HepG2 (cell line): ENCODE measurements at regions not wholly inside any gene's neighbourhood (a gene's known extent, or its start where the extent isn't known, plus 50 kb on each side); places are given as distances from the start of the nearest gene placed in this dataset.

Experiments
- ATAC-seq: fragments of 200-7000 bp; cut with Tn5 transposase; 3 replicates; pipeline ENCODE4 v1.9.1; 2020; ENCODE audit warnings: mild to moderate bottlenecking, moderate library complexity
- BruUV-seq: library from RNA; stranded (reverse); fragments of 400-500 nt; replicated peaks from 2 replicates; lab custom pipeline; 2021; lab: Mats Ljungman, UMichigan
- CTCF ChIA-PET: fragments of 300-600 bp; formaldehyde crosslinking; extraction: SDS; loops from one replicate; lab custom pipeline; 2021; ENCODE audit warnings: low total read pairs, inconsistent platforms, low intra/inter-chr PET ratio; lab: Yijun Ruan, JAX
- POLR2A ChIA-PET: fragments of 350-600 bp; sonication (Branson Sonifier 250); formaldehyde crosslinking; loops from one replicate; lab custom pipeline; 2020; ENCODE audit warnings: antibody characterized with exemption, inconsistent platforms; lab: Yijun Ruan, JAX
- DNase-seq: peaks from one replicate; pipeline ENCODE4 v3.0.0-alpha.2; 2015; ENCODE audit warnings: low spot score
- FAIRE-seq: peaks from 3 replicates; lab custom pipeline; 2011; peaks lifted over from hg19 to GRCh38; lab: Jason Lieb, UNC
- H2AFZ ChIP-seq: one replicate; pipeline ENCODE4 v1.6.1; 2011; ENCODE audit warnings: low read length, inconsistent platforms
- H3K27ac ChIP-seq: fragments of 300-600 bp; 3 replicates; pipeline ENCODE4 v1.8.0; 2011; ENCODE audit warnings: mixed run types, mild to moderate bottlenecking, mixed read lengths, low read length, inconsistent platforms; ENCODE audit not compliant: insufficient read depth; ENCODE audit errors: extremely low read length
- H3K27me3 ChIP-seq, 2 experiments: fragments of 200-600 bp in 1 of 2; 2 replicates in 1 of 2; 3 replicates in 1 of 2; pipeline versions ENCODE4 v1.6.0 to v1.8.0; 2011; ENCODE audit warnings: low read length in 2 of 2, mild to moderate bottlenecking in 2 of 2, moderate library complexity in 2 of 2, inconsistent platforms in 1 of 2; ENCODE audit not compliant: insufficient read depth in 2 of 2, control insufficient read depth in 1 of 2
- H3K36me3 ChIP-seq, 2 experiments: fragments of 200-600 bp in 1 of 2; replicated peaks in 1 of 2; 2 replicates in 1 of 2; 3 replicates in 1 of 2; pipeline versions ENCODE4 v1.5.1 to v1.8.0; 2011; ENCODE audit warnings: low read length in 2 of 2, inconsistent platforms in 1 of 2; ENCODE audit not compliant: insufficient read depth in 2 of 2, control insufficient read depth in 1 of 2
- H3K4me1 ChIP-seq: 2 replicates; pipeline ENCODE4 v1.5.1; 2012; ENCODE audit warnings: low read length, inconsistent platforms; ENCODE audit not compliant: insufficient read depth
- H3K4me2 ChIP-seq: 2 replicates; pipeline ENCODE4 v1.6.0; 2011; ENCODE audit warnings: low read depth, low read length, inconsistent platforms
- H3K4me3 ChIP-seq, 3 experiments: fragments of 200-600 bp in 1 of 3; sonication (generic), shearing (Covaris generic) in 1 of 3; replicated peaks in 1 of 3; 2 replicates each; pipeline ENCODE4 v1.5.1; 2011 to 2016; ENCODE audit warnings: low read length in 3 of 3, inconsistent platforms in 2 of 3, low read depth in 2 of 3, mild to moderate bottlenecking in 2 of 3, control low read depth in 1 of 3, mixed read lengths in 1 of 3; ENCODE audit not compliant: insufficient read depth in 1 of 3
- H3K79me2 ChIP-seq: one replicate; pipeline ENCODE4 v1.6.1; 2011; ENCODE audit warnings: low read length, inconsistent platforms; ENCODE audit not compliant: insufficient read depth
- H3K9ac ChIP-seq: 2 replicates; pipeline ENCODE4 v1.6.0; 2011; ENCODE audit warnings: mild to moderate bottlenecking, low read depth, low read length, inconsistent platforms; ENCODE audit not compliant: insufficient read depth
- H3K9me3 ChIP-seq: 2 replicates; pipeline ENCODE4 v1.5.1; 2012; ENCODE audit warnings: mild to moderate bottlenecking, low read length
- H4K20me1 ChIP-seq: 2 replicates; pipeline ENCODE4 v1.6.0; 2011; ENCODE audit warnings: inconsistent platforms, mild to moderate bottlenecking, low read length, moderate library complexity; ENCODE audit not compliant: insufficient read depth
- ADNP ChIP-seq: sonication (generic); formaldehyde crosslinking; IDR thresholded peaks from 2 replicates; pipeline ENCODE4 v1.4.0; 2020; ENCODE audit warnings: missing genetic modification reagents
- DDIT3 ChIP-seq: sonication (generic); formaldehyde crosslinking; IDR thresholded peaks from 2 replicates; pipeline ENCODE4 v1.4.0; 2020; ENCODE audit warnings: mild to moderate bottlenecking, missing genetic modification reagents
- GTF2F1 ChIP-seq: fragments of 150-350 bp; IDR thresholded peaks from 2 replicates; pipeline ENCODE4 v1.6.1; 2014; ENCODE audit warnings: low read length
- MAFF ChIP-seq: IDR thresholded peaks from 2 replicates; pipeline ENCODE4 v1.6.1; 2011; ENCODE audit warnings: low read depth, low read length, improper control_type of control experiment
- PAX8 ChIP-seq: sonication (generic); formaldehyde crosslinking; IDR thresholded peaks from 2 replicates; pipeline ENCODE4 v1.8.0; 2022; ENCODE audit warnings: mild to moderate bottlenecking, missing genetic modification reagents, borderline replicate concordance
- SNAPC4 ChIP-seq: sonication (generic); formaldehyde crosslinking; IDR thresholded peaks from 2 replicates; pipeline ENCODE4 v1.4.0; 2020; ENCODE audit warnings: mild to moderate bottlenecking, missing genetic modification reagents
- TIGD3 ChIP-seq: sonication (generic); formaldehyde crosslinking; IDR thresholded peaks from 2 replicates; pipeline ENCODE4 v1.5.1; 2020; ENCODE audit warnings: mild to moderate bottlenecking, missing genetic modification reagents, borderline replicate concordance
- ZFP82 ChIP-seq: sonication (generic); formaldehyde crosslinking; IDR thresholded peaks from 2 replicates; pipeline ENCODE4 v1.5.1; 2020; ENCODE audit warnings: mild to moderate bottlenecking, missing genetic modification reagents, borderline replicate concordance
- ZFX ChIP-seq: sonication (generic); formaldehyde crosslinking; IDR thresholded peaks from 2 replicates; pipeline ENCODE4 v1.4.0; 2020; ENCODE audit warnings: mild to moderate bottlenecking, low read depth, missing genetic modification reagents, moderate library complexity
- ZNF775 ChIP-seq: sonication (generic); formaldehyde crosslinking; IDR thresholded peaks from 2 replicates; pipeline ENCODE4 v1.4.0; 2020; ENCODE audit warnings: missing genetic modification reagents, mild to moderate bottlenecking, moderate library complexity, borderline replicate concordance
- ZNF792 ChIP-seq: IDR thresholded peaks from 2 replicates; pipeline ENCODE4 v1.6.1; 2016
- in situ Hi-C: cut with HindIII; loops from 2 replicates; pipeline ENCODE4 v1.10.0; 2017; ENCODE audit warnings: low pct_unique_long_range_greater_than_20kb; ENCODE audit not compliant: extremely low pct_ligation_motif_present
- intact Hi-C: fragments of 100-400 bp; cut with micrococcal nuclease; formaldehyde crosslinking; loops from one replicate; pipeline ENCODE4 v1.10.0; 2022; ENCODE audit not compliant: unreplicated experiment
- TF ChIP-seq, protein P1 (sequence below): sonication (generic); formaldehyde crosslinking; IDR thresholded peaks from 2 replicates; pipeline ENCODE4 v1.5.1; 2020; ENCODE audit warnings: mild to moderate bottlenecking, moderate library complexity, missing genetic modification reagents
- TF ChIP-seq, protein P2 (sequence below): sonication (generic); formaldehyde crosslinking; IDR thresholded peaks from 2 replicates; pipeline ENCODE4 v1.4.0; 2020; ENCODE audit warnings: mild to moderate bottlenecking, low read depth, missing genetic modification reagents

DNA sequence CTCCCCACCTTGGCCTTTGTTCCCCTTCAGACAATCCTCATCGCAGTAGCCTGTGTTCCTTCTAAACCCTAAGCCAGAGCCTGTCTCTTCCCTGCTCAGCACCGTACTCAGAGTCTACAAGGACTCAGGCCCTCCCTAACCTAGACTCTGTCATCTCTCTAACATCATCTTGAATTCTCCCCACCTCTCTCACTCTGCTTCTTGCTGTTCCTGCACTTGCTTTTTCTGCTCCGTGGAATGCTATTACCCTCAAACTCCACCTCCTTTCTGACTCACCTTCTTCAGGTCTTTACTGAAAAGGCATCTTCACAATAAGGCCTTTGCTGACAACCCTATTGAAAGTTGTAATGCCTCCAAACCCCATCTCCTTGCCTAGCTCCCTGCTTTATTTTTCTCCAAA is 141.0 kb downstream of the DKK1 start (continued):
- TF ChIP-seq, protein P1, sequence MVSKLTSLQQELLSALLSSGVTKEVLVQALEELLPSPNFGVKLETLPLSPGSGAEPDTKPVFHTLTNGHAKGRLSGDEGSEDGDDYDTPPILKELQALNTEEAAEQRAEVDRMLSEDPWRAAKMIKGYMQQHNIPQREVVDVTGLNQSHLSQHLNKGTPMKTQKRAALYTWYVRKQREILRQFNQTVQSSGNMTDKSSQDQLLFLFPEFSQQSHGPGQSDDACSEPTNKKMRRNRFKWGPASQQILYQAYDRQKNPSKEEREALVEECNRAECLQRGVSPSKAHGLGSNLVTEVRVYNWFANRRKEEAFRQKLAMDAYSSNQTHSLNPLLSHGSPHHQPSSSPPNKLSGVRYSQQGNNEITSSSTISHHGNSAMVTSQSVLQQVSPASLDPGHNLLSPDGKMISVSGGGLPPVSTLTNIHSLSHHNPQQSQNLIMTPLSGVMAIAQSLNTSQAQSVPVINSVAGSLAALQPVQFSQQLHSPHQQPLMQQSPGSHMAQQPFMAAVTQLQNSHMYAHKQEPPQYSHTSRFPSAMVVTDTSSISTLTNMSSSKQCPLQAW: no peak
- no peak for TF ChIP-seq MAFF

- no peak overlapping the region for H2AFZ ChIP-seq
- no peak overlapping the region for H3K27ac ChIP-seq
- no peak overlapping the region for H3K9ac ChIP-seq
- H3K4me1 ChIP-seq: no peaks in the 10 kb centered on the region
- in situ Hi-C loops: no loop called here
- FAIRE-seq: peak; percentile 40
- CTCF ChIA-PET: no interaction called here
- TF ChIP-seq, protein P2, sequence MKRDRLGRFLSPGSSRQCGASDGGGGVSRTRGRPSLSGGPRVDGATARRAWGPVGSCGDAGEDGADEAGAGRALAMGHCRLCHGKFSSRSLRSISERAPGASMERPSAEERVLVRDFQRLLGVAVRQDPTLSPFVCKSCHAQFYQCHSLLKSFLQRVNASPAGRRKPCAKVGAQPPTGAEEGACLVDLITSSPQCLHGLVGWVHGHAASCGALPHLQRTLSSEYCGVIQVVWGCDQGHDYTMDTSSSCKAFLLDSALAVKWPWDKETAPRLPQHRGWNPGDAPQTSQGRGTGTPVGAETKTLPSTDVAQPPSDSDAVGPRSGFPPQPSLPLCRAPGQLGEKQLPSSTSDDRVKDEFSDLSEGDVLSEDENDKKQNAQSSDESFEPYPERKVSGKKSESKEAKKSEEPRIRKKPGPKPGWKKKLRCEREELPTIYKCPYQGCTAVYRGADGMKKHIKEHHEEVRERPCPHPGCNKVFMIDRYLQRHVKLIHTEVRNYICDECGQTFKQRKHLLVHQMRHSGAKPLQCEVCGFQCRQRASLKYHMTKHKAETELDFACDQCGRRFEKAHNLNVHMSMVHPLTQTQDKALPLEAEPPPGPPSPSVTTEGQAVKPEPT (CRISPR knock-in tag): no peak
- TF ChIP-seq TIGD3 (no peak), GTF2F1 (no peak), ZFX (no peak), ZFP82 (CRISPR knock-in tag) (no peak), DDIT3 (CRISPR knock-in tag) (no peak), SNAPC4 (CRISPR knock-in tag) (no peak), ZNF775 (CRISPR knock-in tag) (no peak), PAX8 (CRISPR knock-in tag) (no peak), ZNF792 (CRISPR knock-in tag) (no peak), ADNP (CRISPR knock-in tag) (no peak)
- TF ChIP-seq, all 625 proteins: peak for 0
- no peak overlapping the region for H3K4me2 ChIP-seq
- no peak for DNase-seq
- no peaks in the 10 kb centered on the region for H4K20me1 ChIP-seq
- BruUV-seq: no TSS peak
- ATAC-seq: no peak
- H3K4me3 ChIP-seq: no peak overlapping the region
- no peaks in the 10 kb centered on the region for H3K27me3 ChIP-seq
- intact Hi-C loops: no loop called here
- POLR2A ChIA-PET: no interaction called here
- no peaks in the 10 kb centered on the region for H3K79me2 ChIP-seq
- no peaks in the 10 kb centered on the region for H3K9me3 ChIP-seq
- H3K36me3 ChIP-seq: no peaks in the 10 kb centered on the region
Measured at GRCh38 chr10:52459097-52459496, 145.0 kb downstream of the DKK1 start.
